Pancreas (tissue), 10 donors: ENCODE measurements at regions not wholly inside any gene's neighbourhood (a gene's known extent, or its start where the extent isn't known, plus 50 kb on each side); places are given as distances from the start of the nearest gene placed in this dataset.

Source experiments
- ATAC-seq, 4 donors: fragments of 200-7000 bp; cut with Tn5 transposase; one replicate each; pipeline versions ENCODE4 v1.8.0 to v1.9.1; 2020; ENCODE audit warnings: mild to moderate bottlenecking in 4 of 4, moderate library complexity in 4 of 4
- DNase-seq, 6 donors: peaks; one replicate each; pipeline ENCODE4 v3.0.0-alpha.2; 2020
- FAIRE-seq: peaks from 2 replicates; lab custom pipeline; 2012; peaks lifted over from hg19 to GRCh38; lab: Jason Lieb, UNC
- H3K27ac ChIP-seq, 4 donors: fragments of 200-600 bp; sonication (generic); 1 replicate in 3 of 4; 2 replicates in 1 of 4; pipeline versions ENCODE4 v1.5.0 to v1.8.0; 2020
- H3K27me3 ChIP-seq, 4 donors: fragments of 200-600 bp; one replicate each; pipeline ENCODE4 v1.8.0; 2021
- H3K36me3 ChIP-seq, 3 donors: fragments of 200-600 bp; sonication (generic) in 1 of 3; one replicate each; pipeline versions ENCODE4 v1.5.0 to v1.8.0; 2020 to 2021
- H3K4me1 ChIP-seq, 3 donors: fragments of 200-600 bp; one replicate each; pipeline ENCODE4 v1.8.0; 2021
- H3K4me3 ChIP-seq, 4 donors: fragments of 200-600 bp; sonication (generic) in 2 of 4; one replicate each; pipeline versions ENCODE4 v1.5.0 to v1.8.0; 2020 to 2021
- H3K9me3 ChIP-seq, 4 donors: fragments of 200-600 bp; one replicate each; pipeline ENCODE4 v1.8.0; 2021
- WGBS, 2 donors: extraction: QIAGEN DNeasy Blood & Tissue Kit; methylation state at CpG; one replicate each; pipeline ENCODE4 v1.1.7; 2013; 5-methylcytosine and 5-hydroxymethylcytosine counted together
- intact Hi-C, 3 donors: fragments of 100-400 bp; cut with DNase I; formaldehyde crosslinking; loops; one replicate each; pipeline versions ENCODE4 v1.11.1 to v1.14.2; 2022
- TF ChIP-seq, protein P1 (sequence below), 4 donors: fragments of 200-600 bp; sonication (generic) in 3 of 4; IDR thresholded peaks; one replicate each; pipeline versions ENCODE4 v1.5.0 to v1.8.0; 2021; ENCODE audit warnings: antibody characterized with exemption in 4 of 4
- donor health status: healthy with polysubstance abuse.
- donor health status: DM: no; HTN: no; CAD: no; lungs with moderate emphysema.
- donor health status: DM: no; HTN: no; CAD: no.
- donor health status: control.
- donor health status: control.
- donor health status: Bipolar disorder and iron deficiency.
- donor health status: DM: yes; HTN: yes; CAD: no.
- donor health status: DM: no; HTN: no; CAD: no.
- donor health status: DM: no; HTN: no; CAD: no.
- donor health status: DM: yes; HTN: yes; CAD: no.

DNA sequence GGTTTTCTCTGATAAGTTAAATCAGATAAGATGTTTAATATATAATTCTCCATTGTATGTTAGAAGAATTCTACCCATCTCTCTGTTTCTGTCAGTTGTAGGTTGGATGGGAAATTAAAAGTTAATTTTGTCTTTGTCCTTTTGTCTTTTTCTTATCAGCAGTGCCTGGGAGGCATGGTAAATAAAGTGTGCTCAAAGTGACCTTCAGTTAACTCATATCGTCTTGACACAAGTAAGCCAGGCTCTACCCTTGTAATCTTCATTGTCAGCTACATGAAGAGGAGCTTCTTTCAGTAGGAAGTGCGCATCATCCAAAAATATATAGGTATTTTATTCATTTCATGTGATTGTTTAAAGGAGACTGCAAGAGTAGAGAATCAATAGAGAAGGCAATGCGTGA lies 138.9 kb upstream of the NRIP1 start:
- no peak overlapping the region for H3K27ac ChIP-seq
- peaks cover 0 to 9% (median 4%) of the 10 kb centered on the region in 3 donors for H3K4me1 ChIP-seq
- 52 to 55% methylated on average over 3 of the region's 3 CpGs for WGBS, 2 donors
- H3K36me3 ChIP-seq, result no peaks in the 10 kb centered on the region
- DNase-seq, result no peak
- H3K9me3 ChIP-seq, result no peaks in the 10 kb centered on the region
- H3K27me3 ChIP-seq, result no peaks in the 10 kb centered on the region
- FAIRE-seq, result no peak
- TF ChIP-seq, protein P1, sequence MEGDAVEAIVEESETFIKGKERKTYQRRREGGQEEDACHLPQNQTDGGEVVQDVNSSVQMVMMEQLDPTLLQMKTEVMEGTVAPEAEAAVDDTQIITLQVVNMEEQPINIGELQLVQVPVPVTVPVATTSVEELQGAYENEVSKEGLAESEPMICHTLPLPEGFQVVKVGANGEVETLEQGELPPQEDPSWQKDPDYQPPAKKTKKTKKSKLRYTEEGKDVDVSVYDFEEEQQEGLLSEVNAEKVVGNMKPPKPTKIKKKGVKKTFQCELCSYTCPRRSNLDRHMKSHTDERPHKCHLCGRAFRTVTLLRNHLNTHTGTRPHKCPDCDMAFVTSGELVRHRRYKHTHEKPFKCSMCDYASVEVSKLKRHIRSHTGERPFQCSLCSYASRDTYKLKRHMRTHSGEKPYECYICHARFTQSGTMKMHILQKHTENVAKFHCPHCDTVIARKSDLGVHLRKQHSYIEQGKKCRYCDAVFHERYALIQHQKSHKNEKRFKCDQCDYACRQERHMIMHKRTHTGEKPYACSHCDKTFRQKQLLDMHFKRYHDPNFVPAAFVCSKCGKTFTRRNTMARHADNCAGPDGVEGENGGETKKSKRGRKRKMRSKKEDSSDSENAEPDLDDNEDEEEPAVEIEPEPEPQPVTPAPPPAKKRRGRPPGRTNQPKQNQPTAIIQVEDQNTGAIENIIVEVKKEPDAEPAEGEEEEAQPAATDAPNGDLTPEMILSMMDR (IDR thresholded peaks at IDR 0.05), result no peak
- H3K4me3 ChIP-seq, result no peak overlapping the region
- ATAC-seq, result peak in 1 of 4 donors; percentile 38
- intact Hi-C loops, result no loop called here

DNA sequence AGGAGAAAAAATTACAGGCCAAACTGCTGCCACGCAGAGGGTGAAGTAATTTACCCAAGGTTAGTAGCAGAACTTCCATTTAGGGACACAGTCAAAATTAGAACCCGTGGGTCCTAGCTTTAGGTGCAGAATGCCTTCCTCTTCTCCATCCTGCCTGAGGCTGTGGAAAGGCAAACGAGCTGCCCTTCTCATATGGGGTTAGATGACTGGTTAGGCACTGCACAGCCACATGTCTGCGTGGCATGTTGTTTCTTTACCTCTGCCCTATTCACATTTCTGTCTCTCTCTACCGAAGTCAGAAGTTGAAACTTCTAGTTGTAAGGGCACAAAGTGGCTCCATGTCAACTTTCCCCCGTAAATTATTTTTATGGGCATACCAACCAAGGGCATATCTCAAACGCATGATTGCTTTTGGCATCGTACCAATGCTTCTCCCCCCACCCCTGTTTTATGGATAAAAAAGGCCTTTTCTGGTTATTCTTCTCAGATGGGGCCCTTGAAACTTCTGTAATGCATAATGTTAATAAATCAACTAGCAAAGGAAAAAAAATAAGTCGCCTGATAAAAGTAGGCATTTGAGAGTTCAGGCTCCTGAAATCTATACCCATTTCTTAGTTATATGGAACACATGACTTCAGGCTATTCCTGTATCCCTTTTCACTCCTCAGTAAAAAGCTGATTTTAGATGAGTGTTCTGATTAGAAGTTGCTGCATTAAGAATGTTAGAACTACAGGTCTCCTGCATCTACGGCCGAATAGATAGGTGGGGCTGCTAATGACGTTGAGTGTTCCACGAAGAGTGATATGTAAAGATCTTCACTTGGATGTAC lies 139.6 kb upstream of the NRIP1 start:
- WGBS, 2 donors, result 66 to 67% methylated on average over 13 of the region's 13 CpGs
- no peaks in the 10 kb centered on the region for H3K9me3 ChIP-seq
- peaks cover 0 to 9% (median 4%) of the 10 kb centered on the region in 3 donors for H3K4me1 ChIP-seq
- intact Hi-C loops, result no loop called here
- H3K27me3 ChIP-seq, result no peaks in the 10 kb centered on the region
- H3K27ac ChIP-seq, result no peak overlapping the region
- no peaks in the 10 kb centered on the region for H3K36me3 ChIP-seq
- TF ChIP-seq, protein P1 (IDR thresholded peaks at IDR 0.05), result no peak
- ATAC-seq (peak in 1 of 4 donors; percentile 14), DNase-seq (no peak), FAIRE-seq (no peak)
- H3K4me3 ChIP-seq, result no peak overlapping the region

DNA sequence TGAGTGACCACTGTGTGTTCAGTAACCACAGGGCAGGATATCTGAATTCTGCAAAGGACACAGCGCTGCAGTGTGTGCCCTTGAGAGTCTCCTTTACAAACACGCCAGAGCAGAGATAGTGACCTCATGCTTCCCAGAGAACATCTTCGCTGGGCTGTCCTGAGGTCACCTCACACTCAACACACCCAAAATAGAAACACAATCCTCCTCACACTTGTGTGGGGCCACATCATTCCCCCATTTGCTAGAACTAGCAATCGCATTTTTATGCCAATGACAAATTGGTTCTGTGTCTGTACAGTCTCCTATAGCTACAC lies 140.1 kb upstream of the NRIP1 start:
- no peaks in the 10 kb centered on the region for H3K9me3 ChIP-seq
- no peak overlapping the region for H3K27ac ChIP-seq
- DNase-seq (no peak), ATAC-seq (no peak), FAIRE-seq (no peak)
- H3K27me3 ChIP-seq, result no peaks in the 10 kb centered on the region
- TF ChIP-seq, protein P1 (IDR thresholded peaks at IDR 0.05), result no peak
- peaks cover 0 to 9% (median 4%) of the 10 kb centered on the region in 3 donors for H3K4me1 ChIP-seq
- no peaks in the 10 kb centered on the region for H3K36me3 ChIP-seq
- intact Hi-C loops, result no loop called here
- 89 to 93% methylated on average over 4 of the region's 4 CpGs for WGBS, 2 donors
- no peak overlapping the region for H3K4me3 ChIP-seq

DNA sequence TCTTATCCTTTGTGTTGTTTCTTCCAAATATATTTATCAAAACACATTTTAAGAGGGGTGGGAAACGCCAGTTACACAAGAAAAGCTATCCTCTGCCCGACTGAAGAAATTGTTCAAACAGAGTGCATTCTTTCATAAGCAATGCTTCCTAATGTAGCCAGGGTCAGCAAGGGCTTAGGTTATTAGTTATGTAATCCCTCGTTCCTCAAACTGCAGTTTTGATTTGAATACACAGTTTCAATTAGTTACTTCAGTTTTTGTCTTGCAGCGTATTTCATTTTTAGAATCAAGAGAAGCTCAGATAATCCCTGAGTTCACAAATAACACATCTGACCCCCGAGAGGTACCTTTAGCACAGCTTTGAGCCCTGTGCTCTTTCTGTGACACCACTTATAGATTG lies 141.7 kb upstream of the NRIP1 start:
- FAIRE-seq, result no peak
- no peak overlapping the region for H3K4me3 ChIP-seq
- no peaks in the 10 kb centered on the region for H3K9me3 ChIP-seq
- TF ChIP-seq, protein P1 (IDR thresholded peaks at IDR 0.05), result no peak
- no peaks in the 10 kb centered on the region for H3K27me3 ChIP-seq
- no peaks in the 10 kb centered on the region for H3K36me3 ChIP-seq
- intact Hi-C loops, result no loop called here
- DNase-seq, result no peak
- no peak overlapping the region for H3K27ac ChIP-seq
- peaks cover 0 to 9% (median 4%) of the 10 kb centered on the region in 3 donors for H3K4me1 ChIP-seq
- ATAC-seq, result peak in 1 of 4 donors; percentile 42
- WGBS, 2 donors, result 76 to 81% methylated on average over 5 of the region's 5 CpGs

DNA sequence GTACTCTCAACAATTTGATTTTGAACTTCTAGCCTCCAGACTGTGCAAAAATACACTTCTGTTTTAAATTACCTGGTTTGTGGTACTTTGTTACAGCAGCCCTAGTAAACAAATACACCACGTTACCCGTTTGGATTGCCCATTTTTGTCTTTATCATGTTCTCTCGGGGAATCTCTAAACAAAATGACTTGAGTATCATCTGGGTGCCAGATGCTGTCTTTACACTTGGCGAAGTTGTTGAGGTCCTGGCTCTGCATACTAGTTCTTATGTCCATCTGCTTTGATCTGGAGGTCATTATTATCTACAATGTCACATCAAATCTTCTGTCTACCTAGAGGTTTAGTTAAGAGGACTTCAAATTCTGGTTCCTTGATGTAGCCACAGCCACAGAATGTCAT lies 142.4 kb upstream of the NRIP1 start:
- WGBS, 2 donors, result 88 to 89% methylated on average over 4 of the region's 4 CpGs
- TF ChIP-seq, protein P1 (IDR thresholded peaks at IDR 0.05), result no peak

More for the DNA sequence above, 142.4 kb upstream of the NRIP1 start:
- no peaks in the 10 kb centered on the region for H3K9me3 ChIP-seq
- FAIRE-seq (no peak), ATAC-seq (no peak), DNase-seq (no peak)
- intact Hi-C loops, result no loop called here
- H3K4me1 ChIP-seq, result peaks cover 0 to 9% (median 4%) of the 10 kb centered on the region in 3 donors
- no peak overlapping the region for H3K27ac ChIP-seq
- no peaks in the 10 kb centered on the region for H3K36me3 ChIP-seq
- H3K27me3 ChIP-seq, result no peaks in the 10 kb centered on the region
- no peak overlapping the region for H3K4me3 ChIP-seq
